B cell (primary cell): ENCODE measurements at regions not wholly inside any gene's neighbourhood (a gene's known extent, or its start where the extent isn't known, plus 50 kb on each side); places are given as distances from the start of the nearest gene placed in this dataset.

Source experiments
- ATAC-seq: fragments of 200-7000 bp; cut with Tn5 transposase; one replicate; pipeline ENCODE4 v1.10.0; 2021; ENCODE audit warnings: low read depth, mild to moderate bottlenecking, moderate number of reproducible peaks, moderate library complexity
- CTCF ChIA-PET: fragments of 350-600 bp; sonication (Branson Sonifier 250); formaldehyde crosslinking; loops from one replicate; lab custom pipeline; 2021; ENCODE audit warnings: antibody characterized with exemption, inconsistent platforms; lab: Charles Lee
- POLR2A ChIA-PET: fragments of 350-600 bp; sonication (Branson Sonifier 250); formaldehyde crosslinking; loops from one replicate; lab custom pipeline; 2021; ENCODE audit warnings: antibody characterized with exemption; lab: Charles Lee
- DNase-seq: peaks from one replicate; pipeline ENCODE4 v3.0.0; 2013
- H2AFZ ChIP-seq: 2 replicates; pipeline ENCODE4 v1.6.1; 2012; ENCODE audit warnings: mild to moderate bottlenecking, low read depth, low read length; ENCODE audit not compliant: insufficient read depth, poor library complexity, severe bottlenecking
- H3K27ac ChIP-seq, 2 donors: 1 replicate in 1 of 2; 2 replicates in 1 of 2; pipeline ENCODE4 v1.5.1; 2012 to 2013; ENCODE audit warnings: low read length in 2 of 2, mild to moderate bottlenecking in 2 of 2, moderate library complexity in 1 of 2
- H3K27me3 ChIP-seq, 4 experiments: fragments of 200-600 bp in 1 of 4; sonication (generic) in 1 of 4; replicated peaks in 1 of 4; 1 replicate in 2 of 4; 2 replicates in 2 of 4; pipeline versions ENCODE4 v1.6.1 to v1.7.0; 2013 to 2016; ENCODE audit warnings: low read length in 3 of 4, mild to moderate bottlenecking in 2 of 4, mixed read lengths in 1 of 4, moderate library complexity in 1 of 4; ENCODE audit not compliant: insufficient read depth in 4 of 4, control insufficient read depth in 3 of 4; ENCODE audit errors: control extremely low read depth in 1 of 4
- H3K36me3 ChIP-seq, 2 experiments: replicated peaks in 1 of 2; 1 replicate in 1 of 2; 2 replicates in 1 of 2; pipeline versions ENCODE4 v1.6.1 to v1.7.1; 2013; ENCODE audit warnings: low read length in 1 of 2; ENCODE audit not compliant: insufficient read depth in 2 of 2, control insufficient read depth in 1 of 2; ENCODE audit errors: control extremely low read depth in 1 of 2, extremely low read depth in 1 of 2
- H3K4me1 ChIP-seq, 2 donors: fragments of 200-600 bp in 1 of 2; sonication (generic) in 1 of 2; 1 replicate in 1 of 2; 2 replicates in 1 of 2; pipeline versions ENCODE4 v1.5.1 to v1.6.1; 2013 to 2017; ENCODE audit warnings: low read length in 2 of 2; ENCODE audit not compliant: control insufficient read depth in 2 of 2, insufficient read depth in 2 of 2
- H3K4me2 ChIP-seq: replicated peaks from 2 replicates; pipeline ENCODE3; 2012; ENCODE audit warnings: mild to moderate bottlenecking, low read depth, low read length; ENCODE audit not compliant: poor library complexity, severe bottlenecking
- H3K4me3 ChIP-seq, 5 experiments: fragments of 200-600 bp in 1 of 5; sonication (generic) in 1 of 5; 1 replicate in 3 of 5; 2 replicates in 2 of 5; pipeline versions ENCODE4 v1.5.1 to v1.7.0; 2011 to 2016; ENCODE audit warnings: low read length in 4 of 5, mild to moderate bottlenecking in 4 of 5, low read depth in 2 of 5, control low read depth in 1 of 5, moderate library complexity in 1 of 5; ENCODE audit not compliant: insufficient read depth in 1 of 5; ENCODE audit errors: control extremely low read depth in 1 of 5, extremely low read depth in 1 of 5
- H3K79me2 ChIP-seq: fragments of 200-600 bp; sonication (generic); one replicate; pipeline ENCODE4 v1.6.0; 2016; ENCODE audit warnings: low read length; ENCODE audit not compliant: control insufficient read depth, insufficient read depth
- H3K9ac ChIP-seq: fragments of 200-600 bp; sonication (generic); 2 replicates; pipeline ENCODE4 v1.6.1; 2017; ENCODE audit warnings: mild to moderate bottlenecking, low read length, moderate library complexity
- H3K9me3 ChIP-seq, 3 donors: one replicate each; pipeline versions ENCODE4 v1.6.1 to v1.7.1; 2013; ENCODE audit warnings: low read length in 2 of 3; ENCODE audit not compliant: control insufficient read depth in 2 of 3, insufficient read depth in 1 of 3; ENCODE audit errors: control extremely low read depth in 1 of 3
- H4K20me1 ChIP-seq: 2 replicates; pipeline ENCODE4 v1.6.0; 2012; ENCODE audit warnings: mild to moderate bottlenecking, low read length; ENCODE audit not compliant: insufficient read depth, control insufficient read depth, poor library complexity, severe bottlenecking
- H3K27ac Mint-ChIP-seq: one replicate; pipeline ENCODE4 v1.8.0; 2021; ENCODE audit warnings: mixed read lengths
- H3K27me3 Mint-ChIP-seq: one replicate; pipeline ENCODE4 v1.8.0; 2021; ENCODE audit warnings: mixed read lengths
- H3K4me1 Mint-ChIP-seq: one replicate; pipeline ENCODE4 v1.8.0; 2021; ENCODE audit warnings: mixed read lengths
- H3K4me3 Mint-ChIP-seq: one replicate; pipeline ENCODE4 v1.8.0; 2021; ENCODE audit warnings: mixed read lengths
- H3K9me3 Mint-ChIP-seq: one replicate; pipeline ENCODE4 v1.8.0; 2022; ENCODE audit warnings: mixed read lengths; ENCODE audit not compliant: insufficient read depth
- EZH2 ChIP-seq: IDR thresholded peaks from 2 replicates; pipeline ENCODE4 v1.6.1; 2012; ENCODE audit warnings: borderline replicate concordance, low read depth, mild to moderate bottlenecking, moderate library complexity, low read length; ENCODE audit not compliant: insufficient read depth, poor library complexity, severe bottlenecking
- WGBS: methylation state at CpG from one replicate; pipeline ENCODE4 v1.1.5; 2013; ENCODE audit warnings: missing lambda C conversion rate; ENCODE audit not compliant: insufficient coverage; 5-methylcytosine and 5-hydroxymethylcytosine counted together
- intact Hi-C: fragments of 100-400 bp; cut with micrococcal nuclease; formaldehyde crosslinking; loops from one replicate; pipeline ENCODE4 v1.10.0; 2022
- TF ChIP-seq, protein P1 (sequence below): fragments of 200-600 bp; IDR thresholded peaks from one replicate; pipeline ENCODE4 v1.8.0; 2022; ENCODE audit warnings: antibody characterized with exemption, mild to moderate bottlenecking

GRCh38 chr17:72236980-72237633 is 116.3 kb downstream of the SOX9 start:
- TF ChIP-seq, protein P1, sequence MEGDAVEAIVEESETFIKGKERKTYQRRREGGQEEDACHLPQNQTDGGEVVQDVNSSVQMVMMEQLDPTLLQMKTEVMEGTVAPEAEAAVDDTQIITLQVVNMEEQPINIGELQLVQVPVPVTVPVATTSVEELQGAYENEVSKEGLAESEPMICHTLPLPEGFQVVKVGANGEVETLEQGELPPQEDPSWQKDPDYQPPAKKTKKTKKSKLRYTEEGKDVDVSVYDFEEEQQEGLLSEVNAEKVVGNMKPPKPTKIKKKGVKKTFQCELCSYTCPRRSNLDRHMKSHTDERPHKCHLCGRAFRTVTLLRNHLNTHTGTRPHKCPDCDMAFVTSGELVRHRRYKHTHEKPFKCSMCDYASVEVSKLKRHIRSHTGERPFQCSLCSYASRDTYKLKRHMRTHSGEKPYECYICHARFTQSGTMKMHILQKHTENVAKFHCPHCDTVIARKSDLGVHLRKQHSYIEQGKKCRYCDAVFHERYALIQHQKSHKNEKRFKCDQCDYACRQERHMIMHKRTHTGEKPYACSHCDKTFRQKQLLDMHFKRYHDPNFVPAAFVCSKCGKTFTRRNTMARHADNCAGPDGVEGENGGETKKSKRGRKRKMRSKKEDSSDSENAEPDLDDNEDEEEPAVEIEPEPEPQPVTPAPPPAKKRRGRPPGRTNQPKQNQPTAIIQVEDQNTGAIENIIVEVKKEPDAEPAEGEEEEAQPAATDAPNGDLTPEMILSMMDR = no peak
- TF ChIP-seq EZH2 = no peak

DNA sequence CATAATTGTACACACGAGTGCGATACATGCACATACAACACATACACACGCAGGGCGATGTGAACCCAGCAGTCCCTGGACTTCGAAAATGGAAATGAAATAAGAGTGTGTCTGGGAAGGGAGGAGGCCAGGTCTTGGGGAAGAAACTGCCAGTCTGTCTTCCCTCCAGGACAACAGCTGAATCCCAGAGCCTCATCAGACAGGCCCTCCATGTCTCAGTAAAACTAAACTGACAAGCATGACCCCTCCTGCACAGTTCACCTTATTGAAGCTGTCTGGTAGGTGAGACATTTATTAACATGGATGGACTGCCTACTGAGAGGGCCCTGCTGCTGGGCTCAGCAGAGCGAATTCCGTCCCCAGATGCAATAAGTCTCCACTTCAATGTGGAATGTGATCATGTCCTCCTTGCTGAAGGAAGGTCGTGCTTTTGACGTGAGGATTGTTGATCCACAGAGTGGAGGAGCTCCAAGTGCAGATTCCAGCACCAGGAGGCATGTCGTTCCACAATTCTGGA is 117.4 kb downstream of the SOX9 start:
- H2AFZ ChIP-seq = no peak overlapping the region
- DNase-seq (no peak), ATAC-seq (no peak)
- no peaks in the 10 kb centered on the region for H3K27me3 ChIP-seq
- no peaks in the 10 kb centered on the region for H3K79me2 ChIP-seq
- H4K20me1 ChIP-seq = no peaks in the 10 kb centered on the region
- WGBS = 93% methylated on average over 4 of the region's 10 CpGs
- intact Hi-C loops = no loop called here
- Mint-ChIP-seq H3K27me3 (peaks cover 4% of the 10 kb centered on the region), H3K4me1 (no peaks in the 10 kb centered on the region), H3K27ac (no peak overlapping the region), H3K4me3 (no peak overlapping the region), H3K9me3 (peaks cover 7% of the 10 kb centered on the region)
- no peak overlapping the region for H3K9ac ChIP-seq
- no peak overlapping the region for H3K4me2 ChIP-seq
- H3K4me3 ChIP-seq = no peak overlapping the region
- CTCF ChIA-PET = no interaction called here
- H3K36me3 ChIP-seq = no peaks in the 10 kb centered on the region
- peaks cover 0 to 14% (median 0%) of the 10 kb centered on the region in 3 donors for H3K9me3 ChIP-seq
- no peak overlapping the region for H3K27ac ChIP-seq
- POLR2A ChIA-PET = no interaction called here
- TF ChIP-seq EZH2 = no peak
- TF ChIP-seq, protein P1 = no peak
- no peaks in the 10 kb centered on the region for H3K4me1 ChIP-seq

More at GRCh38 chr17:72236980-72237633, 116.3 kb downstream of the SOX9 start:
- no peak overlapping the region for H3K9ac ChIP-seq
- Mint-ChIP-seq H3K27ac (no peak overlapping the region), H3K9me3 (peaks cover 7% of the 10 kb centered on the region), H3K27me3 (peaks cover 4% of the 10 kb centered on the region), H3K4me1 (no peaks in the 10 kb centered on the region), H3K4me3 (no peak overlapping the region)
- no peak overlapping the region for H3K4me2 ChIP-seq
- no peaks in the 10 kb centered on the region for H4K20me1 ChIP-seq
- ChIA-PET CTCF (no interaction called here), POLR2A (no interaction called here)
- no peaks in the 10 kb centered on the region for H3K79me2 ChIP-seq
- H3K27me3 ChIP-seq = no peaks in the 10 kb centered on the region
- H2AFZ ChIP-seq = no peak overlapping the region
- 30% methylated on average over 10 of the region's 13 CpGs for WGBS
- H3K9me3 ChIP-seq = peaks cover 0 to 14% (median 0%) of the 10 kb centered on the region in 3 donors
- H3K27ac ChIP-seq = no peak overlapping the region
- DNase-seq = no peak
- ATAC-seq = no peak
- H3K36me3 ChIP-seq = no peaks in the 10 kb centered on the region
- H3K4me3 ChIP-seq = no peak overlapping the region
- intact Hi-C loops = no loop called here
- no peaks in the 10 kb centered on the region for H3K4me1 ChIP-seq
